Neural cell (in vitro differentiated cells): ENCODE measurements at regions not wholly inside any gene's neighbourhood (a gene's known extent, or its start where the extent isn't known, plus 50 kb on each side); places are given as distances from the start of the nearest gene placed in this dataset.

Experiments used
- H2AFZ ChIP-seq: fragments of 200-600, 300-800 bp; sonication (generic), shearing (Covaris generic); 2 replicates; pipeline ENCODE4 v1.6.0; 2014; ENCODE audit warnings: low read depth, mild to moderate bottlenecking, antibody characterized with exemption, low read length, moderate library complexity
- H3F3A ChIP-seq: fragments of 200-600 bp; shearing (Covaris generic); 2 replicates; pipeline ENCODE4 v1.6.1; 2016; ENCODE audit warnings: mild to moderate bottlenecking, moderate library complexity, mixed read lengths, antibody characterized with exemption, low read length; ENCODE audit not compliant: insufficient read depth, poor library complexity, severe bottlenecking
- H3K27ac ChIP-seq: fragments of 200-600, 300-800 bp; sonication (generic), shearing (Covaris generic); 2 replicates; pipeline ENCODE4 v1.5.1; 2014; ENCODE audit warnings: mild to moderate bottlenecking, low read length, moderate library complexity
- H3K27me3 ChIP-seq: fragments of 300-800, 200-600 bp; sonication (generic), shearing (Covaris generic); 2 replicates; pipeline ENCODE4 v1.6.0; 2014; ENCODE audit warnings: mild to moderate bottlenecking, low read depth, low read length, moderate library complexity; ENCODE audit not compliant: insufficient read depth
- H3K36me3 ChIP-seq: fragments of 300-800, 200-600 bp; sonication (generic), shearing (Covaris generic); 2 replicates; pipeline ENCODE4 v1.5.1; 2014; ENCODE audit warnings: mild to moderate bottlenecking, antibody characterized with exemption, low read length, moderate library complexity; ENCODE audit not compliant: insufficient read depth
- H3K4me2 ChIP-seq: fragments of 300-800, 200-600 bp; sonication (generic), shearing (Covaris generic); 2 replicates; pipeline ENCODE4 v1.6.0; 2014; ENCODE audit warnings: mild to moderate bottlenecking, low read length
- H3K4me3 ChIP-seq: fragments of 300-800, 200-600 bp; sonication (generic), shearing (Covaris generic); 2 replicates; pipeline ENCODE4 v1.5.1; 2014; ENCODE audit warnings: mild to moderate bottlenecking, low read length, moderate library complexity
- H3K79me2 ChIP-seq: fragments of 200-600 bp; shearing (Covaris generic); replicated peaks from 2 replicates; pipeline ENCODE4 v1.6.0; 2014; ENCODE audit warnings: mild to moderate bottlenecking, low read length, moderate library complexity; ENCODE audit not compliant: insufficient read depth
- H3K9ac ChIP-seq: fragments of 300-800, 200-600 bp; sonication (generic), shearing (Covaris generic); 2 replicates; pipeline ENCODE4 v1.6.1; 2016; ENCODE audit warnings: mild to moderate bottlenecking, low read length, mixed read lengths
- H3K9me2 ChIP-seq: fragments of 200-600 bp; shearing (Covaris generic); 2 replicates; pipeline ENCODE4 v1.6.1; 2016; ENCODE audit warnings: mild to moderate bottlenecking, low read length, mixed read lengths; ENCODE audit not compliant: insufficient read depth
- H3K9me3 ChIP-seq: fragments of 200-600, 300-800 bp; sonication (generic), shearing (Covaris generic); 2 replicates; pipeline ENCODE4 v1.6.1; 2016; ENCODE audit warnings: mild to moderate bottlenecking, mixed run types, low read length, moderate library complexity, mixed read lengths
- H4K20me1 ChIP-seq: fragments of 200-600 bp; shearing (Covaris generic); 2 replicates; pipeline ENCODE4 v1.6.1; 2016; ENCODE audit warnings: mild to moderate bottlenecking, mixed run types; ENCODE audit not compliant: insufficient read depth
- EP300 ChIP-seq: fragments of 450-650 bp; conservative IDR thresholded peaks from 2 replicates; pipeline ENCODE4 v1.6.1; 2014; ENCODE audit warnings: antibody characterized with exemption, mild to moderate bottlenecking, moderate library complexity; ENCODE audit not compliant: poor library complexity, severe bottlenecking
- EZH2 ChIP-seq: fragments of 200-600, 300-800 bp; shearing (Covaris generic), sonication (generic); IDR thresholded peaks from 2 replicates; pipeline ENCODE4 v1.6.1; 2014; ENCODE audit warnings: antibody characterized with exemption, low read length, borderline replicate concordance, mild to moderate bottlenecking; ENCODE audit not compliant: insufficient read depth, poor library complexity, severe bottlenecking
- MXI1 ChIP-seq: fragments of 450-650 bp; conservative IDR thresholded peaks from 2 replicates; pipeline ENCODE4 v1.6.1; 2014; ENCODE audit warnings: antibody characterized with exemption, mild to moderate bottlenecking; ENCODE audit not compliant: poor library complexity, severe bottlenecking
- POLR2AphosphoS5 ChIP-seq: IDR thresholded peaks from 2 replicates; pipeline ENCODE4 v1.6.1; 2012
- RAD21 ChIP-seq: fragments of 450-650 bp; conservative IDR thresholded peaks from 2 replicates; pipeline ENCODE4 v1.6.1; 2014; ENCODE audit warnings: antibody characterized with exemption, mild to moderate bottlenecking, moderate library complexity
- REST ChIP-seq: IDR thresholded peaks from 2 replicates; pipeline ENCODE4 v1.6.1; 2012; ENCODE audit warnings: borderline replicate concordance
- SMC3 ChIP-seq: fragments of 450-650 bp; conservative IDR thresholded peaks from 2 replicates; pipeline ENCODE4 v1.6.1; 2014; ENCODE audit warnings: antibody characterized with exemption, mild to moderate bottlenecking, moderate library complexity; ENCODE audit not compliant: poor library complexity
- TAF1 ChIP-seq: IDR thresholded peaks from 2 replicates; pipeline ENCODE4 v1.6.1; 2012; ENCODE audit warnings: low read depth
- TF ChIP-seq, protein P1 (sequence below): fragments of 450-650 bp; IDR thresholded peaks from 2 replicates; pipeline ENCODE4 v1.5.1; 2014; ENCODE audit warnings: antibody characterized with exemption, mild to moderate bottlenecking, moderate library complexity; ENCODE audit not compliant: poor library complexity, severe bottlenecking

GRCh38 chr10:94077042-94077441 lies 83.3 kb downstream of the PLCE1 start:
- H3K4me3 ChIP-seq = no peak overlapping the region
- no peaks in the 10 kb centered on the region for H3K27me3 ChIP-seq
- no peaks in the 10 kb centered on the region for H3F3A ChIP-seq
- no peak overlapping the region for H2AFZ ChIP-seq
- H4K20me1 ChIP-seq = no peaks in the 10 kb centered on the region
- H3K9ac ChIP-seq = no peak overlapping the region
- no peaks in the 10 kb centered on the region for H3K79me2 ChIP-seq
- H3K27ac ChIP-seq = no peak overlapping the region
- no peak for TF ChIP-seq POLR2AphosphoS5
- TF ChIP-seq REST = no peak
- no peak for TF ChIP-seq RAD21
- TF ChIP-seq, protein P1, sequence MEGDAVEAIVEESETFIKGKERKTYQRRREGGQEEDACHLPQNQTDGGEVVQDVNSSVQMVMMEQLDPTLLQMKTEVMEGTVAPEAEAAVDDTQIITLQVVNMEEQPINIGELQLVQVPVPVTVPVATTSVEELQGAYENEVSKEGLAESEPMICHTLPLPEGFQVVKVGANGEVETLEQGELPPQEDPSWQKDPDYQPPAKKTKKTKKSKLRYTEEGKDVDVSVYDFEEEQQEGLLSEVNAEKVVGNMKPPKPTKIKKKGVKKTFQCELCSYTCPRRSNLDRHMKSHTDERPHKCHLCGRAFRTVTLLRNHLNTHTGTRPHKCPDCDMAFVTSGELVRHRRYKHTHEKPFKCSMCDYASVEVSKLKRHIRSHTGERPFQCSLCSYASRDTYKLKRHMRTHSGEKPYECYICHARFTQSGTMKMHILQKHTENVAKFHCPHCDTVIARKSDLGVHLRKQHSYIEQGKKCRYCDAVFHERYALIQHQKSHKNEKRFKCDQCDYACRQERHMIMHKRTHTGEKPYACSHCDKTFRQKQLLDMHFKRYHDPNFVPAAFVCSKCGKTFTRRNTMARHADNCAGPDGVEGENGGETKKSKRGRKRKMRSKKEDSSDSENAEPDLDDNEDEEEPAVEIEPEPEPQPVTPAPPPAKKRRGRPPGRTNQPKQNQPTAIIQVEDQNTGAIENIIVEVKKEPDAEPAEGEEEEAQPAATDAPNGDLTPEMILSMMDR = no peak
- no peak for TF ChIP-seq SMC3
- TF ChIP-seq EZH2 = no peak
- no peak for TF ChIP-seq EP300
- no peak for TF ChIP-seq TAF1
- TF ChIP-seq MXI1 = no peak
- H3K9me2 ChIP-seq = no peaks in the 10 kb centered on the region
- no peaks in the 10 kb centered on the region for H3K9me3 ChIP-seq
- no peaks in the 10 kb centered on the region for H3K36me3 ChIP-seq
- H3K4me2 ChIP-seq = no peak overlapping the region

DNA sequence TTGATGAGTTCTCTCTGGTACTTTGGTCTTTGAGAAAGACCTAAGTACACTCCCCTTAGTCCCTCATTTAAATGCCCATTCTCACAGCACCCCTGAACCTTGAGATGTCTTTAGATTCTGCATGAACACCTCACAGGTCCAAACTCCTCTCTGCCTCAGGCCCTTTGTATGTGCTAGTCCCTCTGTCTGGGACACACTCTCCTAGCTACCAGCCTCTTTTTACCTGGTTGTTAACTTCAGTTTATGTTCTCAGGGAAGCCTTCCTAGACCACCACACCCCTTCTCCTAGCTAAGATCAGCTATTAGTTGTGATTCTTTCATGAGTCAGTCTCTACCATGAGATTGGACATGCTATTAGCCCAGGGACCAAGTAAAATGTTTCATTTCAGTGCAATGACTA lies 86.4 kb downstream of the PLCE1 start:
- Histone ChIP-seq H3K4me3 (no peak overlapping the region), H4K20me1 (no peaks in the 10 kb centered on the region), H3K36me3 (no peaks in the 10 kb centered on the region), H3K27ac (no peak overlapping the region), H3F3A (no peaks in the 10 kb centered on the region), H3K9me3 (no peaks in the 10 kb centered on the region), H3K9ac (no peak overlapping the region), H3K9me2 (no peaks in the 10 kb centered on the region), H3K4me2 (no peak overlapping the region), H2AFZ (no peak overlapping the region), H3K79me2 (no peaks in the 10 kb centered on the region), H3K27me3 (no peaks in the 10 kb centered on the region)
- TF ChIP-seq EZH2 (no peak), REST (no peak), SMC3 (no peak), EP300 (no peak), MXI1 (no peak), TAF1 (no peak), POLR2AphosphoS5 (no peak), RAD21 (no peak)
- TF ChIP-seq, protein P1 = no peak
